ENCODE measurements at regions not wholly inside any gene's neighbourhood (a gene's known extent, or its start where the extent isn't known, plus 50 kb on each side); places are given as distances from the start of the nearest gene placed in this dataset.
"Not testable (repeated sequence)": the region's sequence is repeated elsewhere in the genome, so short reads cannot be mapped to it uniquely, and the experiment has no call there.

- POLR2A ChIA-PET = not testable (repeated sequence)
Measured at GRCh38 chr14:19098230-19098629, 131.0 kb downstream of the POTEM start.

GRCh38 chr14:19098732-19099131, 131.5 kb downstream of the POTEM start:
- H3K79me2 ChIP-seq (ENCODE audit: control insufficient read depth, insufficient read depth, low read length); H3K4me3 ChIP-seq; H3K9me3 ChIP-seq (replicated peaks; ENCODE audit: control insufficient read depth, insufficient read depth, low read depth, low read length); H3K9ac ChIP-seq (ENCODE audit: insufficient read depth in 1 of 2, low read depth in 2 of 2, low read length in 2 of 2); CTCF ChIA-PET (ENCODE audit: low intra/inter-chr PET ratio); POLR2A ChIA-PET; H3K27me3 ChIP-seq (ENCODE audit: control insufficient read depth in 2 of 2, insufficient read depth in 2 of 2, low read length in 2 of 2); H3K4me1 ChIP-seq (replicated peaks in 1 of 2; ENCODE audit: control insufficient read depth in 2 of 2, insufficient read depth in 2 of 2, low read length in 2 of 2); DNase-seq (ENCODE audit: extremely low read depth in 1 of 4, low spot score in 3 of 4); H3K9me1 ChIP-seq (ENCODE audit: control insufficient read depth, insufficient read depth, low read length); H3K36me3 ChIP-seq (ENCODE audit: control insufficient read depth, insufficient read depth, low read length); H2AFZ ChIP-seq (ENCODE audit: low read depth, low read length); H3K4me2 ChIP-seq (ENCODE audit: insufficient read depth, low read length); BruUV-seq (replicated peaks); FAIRE-seq; H3K27ac ChIP-seq (ENCODE audit: extremely low read depth, low read depth, low read length); H4K20me1 ChIP-seq (replicated peaks; ENCODE audit: control insufficient read depth, insufficient read depth, low read length); ATAC-seq; intact Hi-C loops (cut with micrococcal nuclease): not testable (repeated sequence)
- 0 out of 2 replicates have a peak, but pooled peaks have one; percentile 6 for TF ChIP-seq ZBTB33 (CRISPR knock-in tag; IDR thresholded peaks at IDR 0.05)
- 58% methylated on average over 24 of the region's 34 CpGs for WGBS (ENCODE audit: insufficient coverage, low coverage, missing lambda C conversion rate)
- in situ Hi-C loops (cut with MboI) = loop anchor here (10.0 kb wide), 1 partner anchor 206 kb away; no protein-coding TSS in a partner anchor

More at GRCh38 chr14:19098230-19098629, 131.0 kb downstream of the POTEM start:
- WGBS (ENCODE audit: insufficient coverage, low coverage, missing lambda C conversion rate) = 62% methylated on average over 7 of the region's 41 CpGs
- H3K9ac ChIP-seq (ENCODE audit: insufficient read depth in 1 of 2, low read depth in 2 of 2, low read length in 2 of 2); BruUV-seq (replicated peaks); DNase-seq (ENCODE audit: extremely low read depth in 1 of 4, low spot score in 3 of 4); H2AFZ ChIP-seq (ENCODE audit: low read depth, low read length); intact Hi-C loops (cut with micrococcal nuclease); ATAC-seq; H3K27ac ChIP-seq (ENCODE audit: extremely low read depth, low read depth, low read length); H3K9me1 ChIP-seq (ENCODE audit: control insufficient read depth, insufficient read depth, low read length); H3K4me1 ChIP-seq (replicated peaks in 1 of 2; ENCODE audit: control insufficient read depth in 2 of 2, insufficient read depth in 2 of 2, low read length in 2 of 2); H3K9me3 ChIP-seq (replicated peaks; ENCODE audit: control insufficient read depth, insufficient read depth, low read depth, low read length); CTCF ChIA-PET (ENCODE audit: low intra/inter-chr PET ratio); H3K79me2 ChIP-seq (ENCODE audit: control insufficient read depth, insufficient read depth, low read length); FAIRE-seq; H3K36me3 ChIP-seq (ENCODE audit: control insufficient read depth, insufficient read depth, low read length); H3K4me2 ChIP-seq (ENCODE audit: insufficient read depth, low read length); H4K20me1 ChIP-seq (replicated peaks; ENCODE audit: control insufficient read depth, insufficient read depth, low read length); H3K4me3 ChIP-seq; H3K27me3 ChIP-seq (ENCODE audit: control insufficient read depth in 2 of 2, insufficient read depth in 2 of 2, low read length in 2 of 2): not testable (repeated sequence)
- in situ Hi-C loops (cut with MboI) = loop anchor here (10.0 kb wide), 1 partner anchor 207 kb away; no protein-coding TSS in a partner anchor

DNA sequence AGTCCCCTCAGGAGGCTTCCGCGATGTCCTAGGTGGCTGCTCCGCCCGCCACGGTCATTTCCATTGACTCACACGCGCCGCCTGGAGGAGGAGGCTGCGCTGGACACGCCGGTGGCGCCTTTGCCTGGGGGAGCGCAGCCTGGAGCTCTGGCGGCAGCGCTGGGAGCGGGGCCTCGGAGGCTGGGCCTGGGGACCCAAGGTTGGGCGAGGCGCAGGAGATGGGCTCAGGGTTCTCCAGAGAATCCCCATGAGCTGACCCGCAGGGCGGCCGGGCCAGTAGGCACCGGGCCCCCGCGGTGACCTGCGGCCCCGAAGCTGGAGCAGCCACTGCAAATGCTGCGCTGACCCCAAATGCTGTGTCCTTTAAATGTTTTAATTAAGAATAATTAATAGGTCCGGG, 132.1 kb downstream of the POTEM start:
- H3K36me3 ChIP-seq (ENCODE audit: control insufficient read depth, insufficient read depth, low read length); POLR2A ChIA-PET; intact Hi-C loops (cut with micrococcal nuclease); ATAC-seq; H2AFZ ChIP-seq (ENCODE audit: low read depth, low read length); BruUV-seq (replicated peaks); H4K20me1 ChIP-seq (replicated peaks; ENCODE audit: control insufficient read depth, insufficient read depth, low read length); H3K4me2 ChIP-seq (ENCODE audit: insufficient read depth, low read length); FAIRE-seq; H3K27me3 ChIP-seq (ENCODE audit: control insufficient read depth in 2 of 2, insufficient read depth in 2 of 2, low read length in 2 of 2); DNase-seq (ENCODE audit: extremely low read depth in 1 of 4, low spot score in 3 of 4); H3K9me3 ChIP-seq (replicated peaks; ENCODE audit: control insufficient read depth, insufficient read depth, low read depth, low read length); H3K9ac ChIP-seq (ENCODE audit: insufficient read depth in 1 of 2, low read depth in 2 of 2, low read length in 2 of 2); H3K4me3 ChIP-seq; H3K9me1 ChIP-seq (ENCODE audit: control insufficient read depth, insufficient read depth, low read length); H3K79me2 ChIP-seq (ENCODE audit: control insufficient read depth, insufficient read depth, low read length); H3K27ac ChIP-seq (ENCODE audit: extremely low read depth, low read depth, low read length); CTCF ChIA-PET (ENCODE audit: low intra/inter-chr PET ratio); H3K4me1 ChIP-seq (replicated peaks in 1 of 2; ENCODE audit: control insufficient read depth in 2 of 2, insufficient read depth in 2 of 2, low read length in 2 of 2): not testable (repeated sequence)
- 52% methylated on average over 8 of the region's 29 CpGs for WGBS (ENCODE audit: insufficient coverage, low coverage, missing lambda C conversion rate)
- in situ Hi-C loops (cut with MboI) = loop anchor here (10.0 kb wide), 1 partner anchor 205 kb away; no protein-coding TSS in a partner anchor
